HPDE6-E6E7 (cell line): ENCODE measurements at regions not wholly inside any gene's neighbourhood (a gene's known extent, or its start where the extent isn't known, plus 50 kb on each side); places are given as distances from the start of the nearest gene placed in this dataset.

ENCODE experiments used
- DNase-seq: peaks from one replicate; pipeline ENCODE4 v3.0.0; 2011; ENCODE audit warnings: missing footprints; ENCODE audit errors: extremely low spot score

DNA sequence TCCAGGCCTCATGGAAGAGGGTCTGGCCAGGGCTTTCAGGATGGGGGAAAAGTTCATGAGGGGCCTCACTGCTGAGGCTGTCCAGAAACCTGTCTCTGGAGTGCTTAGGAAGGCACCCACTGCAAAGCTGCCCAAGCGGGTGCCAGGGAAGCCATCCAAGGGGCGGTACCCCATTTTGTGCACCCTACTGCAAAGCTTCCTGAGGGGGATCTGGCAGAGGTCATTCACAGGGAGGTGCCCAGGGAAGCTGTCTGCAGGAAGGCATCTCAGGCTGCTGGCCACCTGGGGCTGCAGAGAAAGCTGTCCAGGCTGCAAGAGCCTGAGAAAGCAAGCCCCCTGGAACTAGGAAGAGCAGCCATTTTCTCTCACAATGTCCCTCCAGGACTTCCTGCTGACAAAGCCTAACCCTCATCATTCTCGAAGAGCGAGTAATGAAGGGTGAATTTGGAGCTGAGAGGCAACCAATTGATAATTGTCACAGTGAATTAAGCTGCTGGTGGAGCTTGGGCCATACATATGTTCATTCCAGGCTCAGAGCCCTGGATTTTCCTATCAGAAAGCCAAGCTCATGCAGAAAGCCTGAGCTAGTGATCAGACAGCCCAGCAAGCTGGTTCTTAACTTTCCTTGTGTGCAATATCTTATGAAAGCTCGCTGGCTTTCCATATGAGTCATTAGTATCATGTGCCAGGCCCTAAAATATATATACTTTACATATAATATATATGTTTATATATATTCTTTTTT lies 62.2 kb upstream of the SLC22A16 start:
- no peak for DNase-seq

DNA sequence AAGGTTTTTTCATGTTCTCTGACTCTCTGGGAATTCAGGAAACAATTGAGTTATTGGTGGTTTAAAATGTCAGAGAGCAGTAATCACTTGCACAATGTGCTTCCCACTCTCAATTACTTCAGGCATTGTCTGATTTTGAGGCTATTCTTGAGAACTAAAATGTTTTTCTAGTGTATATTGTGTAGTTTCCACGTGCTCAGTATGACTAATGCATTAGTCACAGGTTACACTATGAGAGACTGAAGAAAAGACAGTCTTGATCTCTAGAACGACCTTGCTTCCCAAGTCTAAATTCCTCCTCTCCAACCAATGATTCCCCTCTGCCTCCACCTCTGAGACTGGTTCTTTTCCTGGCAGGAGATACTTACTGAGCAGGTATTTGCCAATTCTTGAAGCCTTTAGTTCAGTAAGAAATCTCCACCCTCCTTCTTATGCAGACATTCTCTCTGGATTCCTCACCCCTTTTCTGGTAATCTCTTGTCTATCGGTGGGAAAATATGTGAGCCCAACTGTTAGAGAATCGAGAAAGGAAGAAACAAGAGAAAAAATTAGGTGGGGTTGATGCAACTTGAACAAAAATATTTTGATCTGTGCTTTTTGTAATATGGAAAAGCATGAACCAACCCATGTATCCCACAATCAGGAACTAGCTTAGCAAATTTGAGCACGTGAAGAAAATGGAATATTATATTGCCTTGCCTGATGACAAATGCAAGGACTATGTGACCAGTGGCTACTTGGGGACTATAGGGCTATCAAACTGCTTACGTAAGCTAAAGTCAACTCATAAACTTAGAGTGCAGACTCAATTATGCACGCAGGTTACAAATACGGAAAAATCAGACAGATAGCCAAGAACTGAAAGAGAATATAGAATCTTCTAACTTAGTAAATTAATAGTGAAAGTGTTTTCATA lies 61.1 kb upstream of the SLC22A16 start:
- DNase-seq, result peak; percentile 74

DNA sequence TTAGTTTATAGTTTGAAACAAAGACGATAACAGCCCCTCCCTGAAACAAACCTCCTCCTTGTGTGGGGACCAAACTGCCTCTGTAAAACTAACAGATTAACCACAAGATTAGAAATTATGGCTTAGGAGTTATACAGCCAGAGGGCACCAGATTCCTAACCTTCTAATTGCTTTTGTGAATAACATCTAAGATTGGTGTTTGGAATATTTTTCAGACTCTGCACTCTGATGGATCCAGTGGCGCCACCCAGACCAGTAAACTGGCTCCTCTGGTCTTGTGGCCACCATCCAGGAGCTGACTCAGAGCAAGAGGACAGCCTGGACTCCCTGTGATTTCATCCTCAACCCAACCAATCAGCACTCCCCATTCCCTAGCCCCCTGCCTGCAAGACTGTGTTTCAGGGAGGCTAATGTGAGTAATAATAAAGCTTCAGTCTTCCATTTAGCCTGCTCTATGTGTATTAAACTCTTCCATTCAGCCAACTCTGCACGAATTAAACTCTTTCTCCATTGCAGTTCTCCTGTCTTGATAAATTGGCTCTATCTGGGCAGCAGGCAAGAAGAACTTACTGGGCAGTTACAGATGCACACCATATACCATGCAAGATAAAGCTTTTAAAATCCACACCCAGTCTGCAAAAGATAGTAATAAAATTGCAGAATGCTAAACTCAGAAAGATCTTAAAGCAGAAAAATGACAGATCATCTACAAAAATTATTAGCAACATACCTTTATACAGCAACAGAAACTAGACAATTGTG lies 58.5 kb upstream of the SLC22A16 start:
- DNase-seq, result no peak

DNA sequence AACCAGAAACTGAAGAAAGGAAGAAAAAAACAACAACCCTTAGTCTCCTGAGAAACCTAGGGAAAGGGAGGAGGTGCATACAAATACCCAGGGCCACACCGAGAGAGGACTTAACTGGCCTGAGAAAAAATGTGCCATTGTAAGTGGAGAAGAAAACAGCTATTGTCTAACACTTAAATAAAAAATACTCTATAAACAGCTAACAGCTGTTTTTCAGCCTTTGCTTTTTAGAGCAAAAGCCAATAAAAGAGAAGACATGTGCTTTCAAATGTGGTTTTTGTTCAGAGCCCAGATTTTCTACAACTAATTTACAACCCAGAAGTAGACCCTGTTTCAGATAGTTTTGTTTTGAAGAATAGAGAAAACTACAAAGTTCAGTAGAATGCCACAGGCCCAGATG lies 56.0 kb upstream of the SLC22A16 start:
- DNase-seq, result no peak

DNA sequence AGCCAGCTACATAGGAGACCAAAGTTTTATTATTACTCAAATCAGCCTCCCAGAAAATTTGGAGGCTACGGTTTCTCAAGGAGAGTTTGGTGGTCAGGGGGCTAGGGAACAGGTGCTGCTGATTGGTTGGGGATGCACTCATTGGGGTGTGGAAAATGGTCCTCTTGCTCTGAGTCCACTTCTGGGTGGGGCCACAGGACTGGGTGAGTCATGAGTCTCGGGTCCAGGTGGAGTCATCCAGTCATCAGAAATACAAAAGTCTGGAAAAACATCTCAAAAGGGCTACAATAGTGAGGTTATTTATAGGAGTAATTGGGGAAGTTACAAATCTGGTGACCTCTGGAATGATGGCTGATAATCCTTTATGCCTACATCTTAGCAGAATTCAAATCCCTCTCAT lies 54.3 kb upstream of the SLC22A16 start:
- DNase-seq, result no peak

DNA sequence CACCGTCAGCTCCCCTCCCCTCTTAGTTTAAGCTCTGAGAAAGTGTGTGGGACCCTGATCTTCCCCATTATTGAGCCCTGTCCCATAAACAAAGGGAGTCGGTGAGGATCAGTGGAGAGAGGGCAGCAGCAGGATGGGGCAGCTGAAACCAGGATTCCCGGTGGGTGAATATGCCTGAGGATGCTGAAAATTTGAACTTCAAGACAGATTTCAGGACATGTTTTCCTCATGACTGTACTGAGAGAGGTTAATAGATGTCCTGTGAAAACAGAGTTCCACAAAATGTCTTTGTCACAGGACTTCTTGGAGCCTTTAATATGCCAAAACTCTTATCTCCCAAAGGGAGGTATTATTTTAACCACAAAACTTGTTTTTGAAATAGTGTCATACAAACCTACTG lies 53.5 kb upstream of the SLC22A16 start:
- DNase-seq, result no peak

DNA sequence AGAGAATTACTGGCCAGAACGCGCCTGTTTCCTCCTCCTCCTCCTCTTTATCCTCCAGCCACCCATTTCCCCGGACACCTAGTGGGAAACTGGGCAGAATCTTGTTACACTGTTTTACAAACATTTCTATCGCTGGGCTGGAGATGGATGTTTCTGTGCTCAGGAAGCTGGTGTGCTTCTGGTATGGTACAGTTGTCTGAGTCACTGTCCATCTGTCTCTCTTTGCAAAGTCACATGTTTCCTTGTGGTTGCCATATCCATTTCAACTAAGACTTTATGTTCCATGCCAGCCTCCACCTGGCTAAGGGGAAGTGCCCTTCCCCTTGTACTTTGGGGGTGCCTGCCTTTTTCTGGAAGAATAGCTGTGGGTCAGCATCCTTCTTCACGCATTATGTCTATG lies 52.9 kb upstream of the SLC22A16 start:
- no peak for DNase-seq

DNA sequence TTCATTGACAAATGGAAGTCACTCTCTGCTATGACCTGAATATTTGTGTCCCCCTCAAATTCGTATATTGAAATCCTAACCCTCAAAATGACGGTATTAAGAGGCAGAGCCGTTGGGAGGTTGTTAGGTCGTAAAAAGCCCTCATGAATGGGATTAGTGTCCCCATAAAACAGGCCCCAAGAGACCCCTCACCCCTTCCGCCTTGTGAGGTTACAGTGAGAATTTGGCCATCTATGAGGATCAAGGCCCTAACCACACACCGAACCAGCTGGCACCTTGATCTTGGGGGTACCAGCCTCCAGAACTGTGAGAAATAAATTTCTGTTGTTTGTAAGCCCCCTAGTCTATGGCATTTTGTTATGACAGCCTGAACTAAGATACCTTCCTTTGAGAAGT lies 52.5 kb upstream of the SLC22A16 start:
- DNase-seq, result no peak

DNA sequence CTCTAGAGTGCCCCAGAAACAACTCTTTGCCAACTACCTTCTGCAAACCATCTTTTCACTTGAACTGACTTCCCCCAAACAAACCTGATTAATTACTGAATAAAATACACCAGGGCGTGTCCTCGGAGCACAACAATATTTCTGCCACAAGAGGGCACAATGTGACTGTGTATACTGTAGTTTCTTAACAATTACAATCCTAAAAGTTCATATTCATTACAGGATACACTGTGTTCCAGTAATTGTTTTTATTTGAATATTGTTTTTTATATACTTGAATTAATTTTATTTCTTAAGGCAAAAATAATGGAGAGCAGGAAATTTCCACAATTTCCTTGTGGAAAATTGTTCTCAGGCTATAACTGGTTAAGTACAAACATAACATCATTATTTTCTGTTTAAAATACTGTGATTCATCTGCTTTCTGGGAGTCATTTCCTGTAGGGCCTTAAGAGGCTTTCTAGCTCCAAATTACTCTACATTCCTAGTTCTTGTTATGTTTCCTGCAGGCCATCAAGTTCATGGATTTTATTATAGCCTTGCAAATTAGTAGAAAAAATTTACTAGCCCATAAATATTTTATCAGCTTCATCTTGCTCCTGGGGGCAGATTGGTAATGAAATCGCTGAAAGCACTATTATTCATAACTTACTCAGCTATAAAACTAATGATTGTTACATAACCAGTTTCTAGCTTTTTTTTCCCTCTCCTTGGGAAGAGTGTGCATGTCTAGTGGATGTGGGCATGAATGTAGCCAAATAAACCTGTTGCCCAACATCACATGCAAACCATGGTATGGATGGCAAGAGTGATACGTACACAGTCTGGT lies 51.9 kb upstream of the SLC22A16 start:
- DNase-seq, result peak; percentile 58

DNA sequence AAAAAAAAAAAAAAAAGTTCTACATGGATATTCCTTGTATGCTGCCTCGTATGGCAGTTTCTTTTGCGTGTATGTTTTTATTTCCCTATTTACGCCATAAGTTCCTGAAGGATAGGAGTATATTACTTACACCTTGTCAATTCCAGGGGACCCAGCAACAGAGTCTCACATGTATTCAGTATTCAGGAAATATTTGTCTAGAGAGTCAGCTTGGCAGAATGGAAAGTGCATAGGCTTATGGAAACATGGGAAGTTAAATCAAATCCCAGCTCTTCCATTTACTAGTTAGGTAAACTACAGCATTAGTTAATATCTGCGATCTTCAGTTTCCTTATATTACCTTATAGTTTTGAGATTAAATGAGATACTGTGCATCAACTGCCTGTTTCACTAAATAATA lies 51.1 kb upstream of the SLC22A16 start:
- DNase-seq, result no peak

DNA sequence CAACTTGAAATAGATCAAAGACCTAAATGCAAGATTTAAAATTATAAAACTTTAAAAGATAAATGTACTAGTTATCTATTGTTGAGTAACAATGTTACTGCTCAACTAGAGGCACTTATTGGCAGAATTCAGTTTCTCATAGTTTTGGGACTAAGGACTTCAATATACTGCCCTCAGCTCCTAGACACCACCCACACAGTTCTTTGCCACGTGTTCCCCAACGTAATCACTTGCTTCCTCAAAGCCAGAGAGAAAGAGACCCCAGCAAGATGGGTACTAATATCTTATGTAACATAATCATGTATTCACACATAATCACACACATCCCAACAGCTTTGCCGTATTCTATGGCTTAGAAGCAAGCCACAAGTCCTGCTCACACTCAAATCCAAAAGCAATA lies 50.3 kb upstream of the SLC22A16 start:
- no peak for DNase-seq
